PC-9 (cell line): ENCODE measurements at regions not wholly inside any gene's neighbourhood (a gene's known extent, or its start where the extent isn't known, plus 50 kb on each side); places are given as distances from the start of the nearest gene placed in this dataset.

Experiments
- EZH2 ChIP-seq: fragments of 200-600 bp; sonication (generic); IDR thresholded peaks from 2 replicates; pipeline ENCODE4 v1.8.0; 2017; ENCODE audit warnings: antibody characterized with exemption, low read depth
- TF ChIP-seq, protein P1 (sequence below): fragments of 200-600 bp; sonication (generic); conservative IDR thresholded peaks from 2 replicates; pipeline ENCODE4 v1.6.1; 2017; ENCODE audit warnings: mixed run types, antibody characterized with exemption, mild to moderate bottlenecking, moderate library complexity

DNA sequence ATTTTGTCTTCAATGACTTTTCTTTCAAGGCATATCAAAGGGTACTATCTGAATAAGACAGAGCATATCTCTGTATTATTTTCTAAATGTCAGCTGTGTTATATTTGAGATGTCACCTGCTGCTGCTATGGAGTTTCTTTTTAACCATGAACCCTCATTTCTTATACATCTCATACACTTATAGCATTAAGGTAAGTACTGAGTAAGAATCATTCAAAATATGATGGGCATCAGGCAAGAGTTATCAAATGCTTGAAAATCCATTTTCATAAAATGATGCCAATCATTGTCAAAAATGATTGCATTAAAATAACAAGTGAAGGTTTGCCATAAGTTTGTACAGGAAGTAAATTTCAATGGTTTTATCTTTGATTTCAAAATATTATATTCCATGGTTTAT lies 2005.0 kb upstream of the PCDH20 start:
- TF ChIP-seq, protein P1, sequence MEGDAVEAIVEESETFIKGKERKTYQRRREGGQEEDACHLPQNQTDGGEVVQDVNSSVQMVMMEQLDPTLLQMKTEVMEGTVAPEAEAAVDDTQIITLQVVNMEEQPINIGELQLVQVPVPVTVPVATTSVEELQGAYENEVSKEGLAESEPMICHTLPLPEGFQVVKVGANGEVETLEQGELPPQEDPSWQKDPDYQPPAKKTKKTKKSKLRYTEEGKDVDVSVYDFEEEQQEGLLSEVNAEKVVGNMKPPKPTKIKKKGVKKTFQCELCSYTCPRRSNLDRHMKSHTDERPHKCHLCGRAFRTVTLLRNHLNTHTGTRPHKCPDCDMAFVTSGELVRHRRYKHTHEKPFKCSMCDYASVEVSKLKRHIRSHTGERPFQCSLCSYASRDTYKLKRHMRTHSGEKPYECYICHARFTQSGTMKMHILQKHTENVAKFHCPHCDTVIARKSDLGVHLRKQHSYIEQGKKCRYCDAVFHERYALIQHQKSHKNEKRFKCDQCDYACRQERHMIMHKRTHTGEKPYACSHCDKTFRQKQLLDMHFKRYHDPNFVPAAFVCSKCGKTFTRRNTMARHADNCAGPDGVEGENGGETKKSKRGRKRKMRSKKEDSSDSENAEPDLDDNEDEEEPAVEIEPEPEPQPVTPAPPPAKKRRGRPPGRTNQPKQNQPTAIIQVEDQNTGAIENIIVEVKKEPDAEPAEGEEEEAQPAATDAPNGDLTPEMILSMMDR, result no peak
- no peak for TF ChIP-seq EZH2
